GM12872 (cell line): ENCODE measurements at regions not wholly inside any gene's neighbourhood (a gene's known extent, or its start where the extent isn't known, plus 50 kb on each side); places are given as distances from the start of the nearest gene placed in this dataset.

Experiments
- CTCF ChIP-seq: IDR thresholded peaks from 3 replicates; pipeline ENCODE4 v1.5.1; 2011; ENCODE audit warnings: low read depth, mild to moderate bottlenecking, low read length, moderate library complexity; ENCODE audit not compliant: insufficient read depth

DNA sequence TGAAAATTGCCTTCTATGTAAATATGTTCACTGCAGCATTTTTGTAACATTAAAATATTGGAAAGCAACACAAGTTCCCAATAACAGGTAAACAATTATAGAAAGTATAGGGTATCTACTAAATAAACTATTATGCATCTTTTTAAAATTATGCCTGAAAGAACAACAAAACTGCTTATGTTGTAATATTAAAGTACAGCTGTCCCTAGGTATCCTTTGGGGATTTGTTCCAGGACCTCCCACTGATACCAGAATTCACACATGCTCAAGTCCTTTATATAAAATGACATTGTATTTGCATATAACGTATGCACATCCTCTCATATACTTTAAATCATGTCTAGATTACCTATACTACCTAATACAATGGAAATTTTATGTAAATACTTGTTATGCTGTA, 121.8 kb upstream of the TNFSF4 start:
- no peak for TF ChIP-seq CTCF

- no peak for TF ChIP-seq CTCF
These were observed 122.6 kb upstream of the TNFSF4 start for GRCh38 chr1:173329726-173330125.

DNA sequence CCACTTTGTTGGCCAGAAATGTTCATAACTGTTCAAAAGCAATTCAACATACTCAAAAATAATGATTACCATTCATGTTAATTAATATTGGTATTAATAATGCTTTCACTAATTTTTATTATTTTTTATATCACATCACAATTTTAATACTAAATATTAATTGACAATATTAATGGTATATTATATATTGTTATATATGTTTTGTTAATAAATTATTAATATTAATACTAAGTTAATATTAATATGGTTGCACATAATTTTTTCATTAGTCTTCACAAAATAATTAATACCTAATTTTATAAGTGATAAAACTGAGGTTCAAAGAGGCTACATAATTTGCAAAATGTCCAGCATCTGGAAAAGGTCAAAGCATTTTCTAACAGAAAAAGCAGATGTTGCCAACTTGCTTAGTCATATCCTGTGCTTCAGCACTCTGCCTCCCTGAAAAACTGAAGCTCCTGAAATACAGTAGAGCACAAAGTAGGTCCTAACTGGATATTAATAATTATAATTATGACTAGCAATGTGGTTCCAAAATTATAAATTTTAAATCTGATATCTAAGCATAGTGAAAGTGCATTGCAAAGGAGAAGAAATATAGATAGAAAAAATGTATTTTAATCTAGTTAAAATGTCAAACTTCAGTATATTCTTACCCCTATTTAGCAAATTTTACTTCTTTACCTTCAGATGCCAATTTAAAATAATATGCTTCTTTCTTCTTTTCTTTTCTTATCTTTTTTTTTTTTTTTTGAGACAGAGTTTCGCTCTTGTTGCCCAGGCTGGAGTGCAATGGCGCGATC, 123.2 kb upstream of the TNFSF4 start:
- no peak for TF ChIP-seq CTCF

DNA sequence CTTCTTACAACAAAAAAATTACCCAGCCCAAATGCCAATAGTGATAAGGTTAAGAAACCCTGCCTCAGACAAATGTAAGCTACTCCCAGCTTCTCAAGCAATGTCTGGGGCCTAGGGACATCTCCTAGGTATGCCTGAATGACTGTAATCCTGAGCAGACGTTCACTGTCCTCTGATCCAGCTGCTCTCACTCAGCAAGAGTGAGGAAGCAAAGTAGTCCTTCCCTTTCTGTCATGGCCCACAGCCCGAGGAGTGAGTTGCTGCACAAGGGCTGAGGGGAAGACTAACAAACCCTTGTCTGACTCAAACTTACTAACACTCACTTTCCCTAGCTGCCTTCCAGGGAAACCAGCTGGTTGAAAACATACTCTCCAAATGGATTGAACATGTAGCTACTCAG, 124.9 kb upstream of the TNFSF4 start:
- no peak for TF ChIP-seq CTCF

DNA sequence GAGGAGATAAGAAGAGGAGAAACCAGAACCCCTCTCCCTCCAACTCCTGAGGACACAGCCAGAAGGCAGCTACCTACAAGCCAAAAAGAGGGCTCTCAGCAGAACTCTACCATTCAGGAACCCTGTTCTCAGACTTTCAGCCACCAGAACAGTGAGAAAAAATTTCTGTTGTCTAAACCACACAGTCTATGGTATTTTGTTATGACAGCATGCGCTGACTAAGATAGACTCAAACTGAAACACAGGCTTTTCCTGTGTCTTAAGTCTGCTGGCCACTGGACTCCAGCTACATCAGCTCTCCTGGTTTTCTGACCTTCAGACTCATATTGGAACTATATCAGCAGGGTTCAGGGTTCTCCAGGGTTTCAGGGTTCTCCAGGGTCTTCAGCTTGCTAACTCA, 126.5 kb upstream of the TNFSF4 start:
- no peak for TF ChIP-seq CTCF

DNA sequence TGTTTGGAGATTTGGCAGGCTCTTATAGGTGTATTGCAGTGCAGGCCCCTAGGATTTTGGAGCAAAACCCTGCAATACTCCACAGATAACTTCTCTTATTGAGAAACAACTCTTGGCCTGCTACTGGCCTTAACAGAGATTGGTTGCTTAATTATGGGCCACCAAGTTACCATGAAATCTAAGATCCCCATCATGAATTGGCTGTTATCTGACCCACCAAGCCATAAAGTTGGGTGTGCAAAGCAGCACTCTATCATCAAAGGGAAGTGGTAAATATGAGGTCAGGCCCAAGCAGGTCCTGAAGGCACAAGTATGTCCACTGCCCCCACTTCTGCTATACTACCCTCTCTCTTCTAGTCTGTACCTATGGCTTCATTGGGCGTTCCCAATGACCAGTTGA, 130.0 kb upstream of the TNFSF4 start:
- TF ChIP-seq CTCF = no peak

DNA sequence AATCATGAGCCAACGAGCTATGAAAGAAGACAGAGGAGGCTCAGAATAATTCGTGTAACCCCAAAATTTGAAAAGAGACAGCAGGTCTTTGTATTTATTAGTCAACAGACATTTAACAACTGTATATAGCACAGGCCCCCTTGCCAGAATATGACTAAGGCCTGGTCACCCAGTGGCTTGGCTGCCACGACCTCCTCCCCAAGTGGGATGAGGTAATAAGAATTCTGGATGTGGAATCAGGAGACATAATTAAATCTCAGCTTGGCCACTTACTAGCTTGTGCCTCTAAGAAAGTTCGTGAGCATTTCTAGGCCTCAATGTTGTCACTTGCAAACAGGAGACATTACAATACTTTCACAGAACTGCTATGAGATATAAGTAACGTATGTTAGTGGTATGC, 134.2 kb upstream of the TNFSF4 start:
- no peak for TF ChIP-seq CTCF
